ENCODE measurements at regions not wholly inside any gene's neighbourhood (a gene's known extent, or its start where the extent isn't known, plus 50 kb on each side); places are given as distances from the start of the nearest gene placed in this dataset.

DNA sequence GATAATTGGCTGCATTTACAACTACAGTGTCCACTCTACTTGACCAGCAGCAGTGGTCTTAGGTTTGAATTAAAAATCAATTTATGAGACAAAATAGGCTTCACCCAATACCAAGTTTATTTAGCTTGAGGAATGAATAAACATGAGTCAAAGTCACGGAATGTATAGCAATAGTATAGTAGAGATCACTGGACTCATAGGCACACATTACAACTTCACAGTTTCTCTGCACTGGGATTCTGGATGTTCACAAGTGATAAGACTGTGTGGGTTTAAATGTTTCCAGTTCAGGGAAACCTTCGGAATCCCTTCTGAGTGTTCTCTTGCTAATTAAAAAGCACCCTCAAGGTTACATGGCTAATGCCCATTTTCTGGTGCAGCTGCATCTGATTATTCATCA lies 1064.9 kb downstream of the SLITRK5 start:
- ChIA-PET CTCF (no interaction called here), POLR2A (no interaction called here), RAD21 (ENCODE audit: low non-redundant PET in 1 of 2, low total read pairs in 2 of 2, uncharacterized antibody in 2 of 2, unreplicated experiment in 2 of 2) (no interaction called here)
- no TSS peak for BruUV-seq (replicated peaks)
- ATAC-seq (no peak), DNase-seq (ENCODE audit: low read depth, low spot score) (no peak)
- Histone ChIP-seq H2AFZ (ENCODE audit: low read depth, low read length, poor library complexity, severe bottlenecking) (no peak overlapping the region), H3K27me3 (ENCODE audit: insufficient read depth, low read length) (no peaks in the 10 kb centered on the region), H3K4me3 (replicated peaks in 1 of 2; ENCODE audit: low read depth in 1 of 2, low read length in 2 of 2) (no peak overlapping the region), H3K9ac (ENCODE audit: low read length) (no peak overlapping the region), H3K79me2 (ENCODE audit: insufficient read depth, low read length) (no peaks in the 10 kb centered on the region), H3K4me2 (ENCODE audit: low read length) (no peak overlapping the region), H3K9me2 (ENCODE audit: insufficient read depth) (no peaks in the 10 kb centered on the region), H3K4me1 (ENCODE audit: control insufficient read depth in 1 of 2, insufficient read depth in 2 of 2, low read length in 2 of 2) (no peaks in the 10 kb centered on the region; a peak in 1 of 4 replicates), H3K27ac (ENCODE audit: low read depth, low read length) (no peak overlapping the region), H3K9me3 (ENCODE audit: control insufficient read depth in 1 of 2, insufficient read depth in 1 of 2, low read depth in 1 of 2, low read length in 2 of 2) (no peaks in the 10 kb centered on the region; a peak in 1 of 4 replicates), H4K20me1 (ENCODE audit: insufficient read depth) (no peaks in the 10 kb centered on the region), H3K36me3 (ENCODE audit: control insufficient read depth in 1 of 2, insufficient read depth in 2 of 2, low read length in 2 of 2) (no peaks in the 10 kb centered on the region)
- intact Hi-C loops (cut with micrococcal nuclease) = no loop called here
- TF ChIP-seq SP1 (IDR thresholded peaks at IDR 0.05; ENCODE audit: low read depth) (no peak), CBX3 (IDR thresholded peaks at IDR 0.05; ENCODE audit: low read depth) (no peak), CEBPB (IDR thresholded peaks at IDR 0.05; ENCODE audit: low read depth) (no peak), SRF (IDR thresholded peaks at IDR 0.05; ENCODE audit: low read depth) (no peak), ELF1 (IDR thresholded peaks at IDR 0.05; ENCODE audit: borderline replicate concordance, low read depth) (no peak), ZFX (IDR thresholded peaks at IDR 0.05) (no peak), ZNF274 (IDR thresholded peaks at IDR 0.05; ENCODE audit: low read depth, low read length) (no peak), EZH2phosphoT487 (IDR thresholded peaks at IDR 0.05; ENCODE audit: borderline replicate concordance) (no peak), YY1 (IDR thresholded peaks at IDR 0.05; ENCODE audit: extremely low read depth, insufficient replicate concordance, low read depth, low read length) (no peak), FOSL1 (IDR thresholded peaks at IDR 0.05; ENCODE audit: low read depth) (no peak), TCF7L2 (IDR thresholded peaks at IDR 0.05; ENCODE audit: borderline replicate concordance, extremely low read depth, insufficient read depth, insufficient read length) (no peak)
- TF ChIP-seq, protein P1, sequence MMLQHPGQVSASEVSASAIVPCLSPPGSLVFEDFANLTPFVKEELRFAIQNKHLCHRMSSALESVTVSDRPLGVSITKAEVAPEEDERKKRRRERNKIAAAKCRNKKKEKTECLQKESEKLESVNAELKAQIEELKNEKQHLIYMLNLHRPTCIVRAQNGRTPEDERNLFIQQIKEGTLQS (IDR thresholded peaks at IDR 0.05) = no peak
- TF ChIP-seq, protein P2, sequence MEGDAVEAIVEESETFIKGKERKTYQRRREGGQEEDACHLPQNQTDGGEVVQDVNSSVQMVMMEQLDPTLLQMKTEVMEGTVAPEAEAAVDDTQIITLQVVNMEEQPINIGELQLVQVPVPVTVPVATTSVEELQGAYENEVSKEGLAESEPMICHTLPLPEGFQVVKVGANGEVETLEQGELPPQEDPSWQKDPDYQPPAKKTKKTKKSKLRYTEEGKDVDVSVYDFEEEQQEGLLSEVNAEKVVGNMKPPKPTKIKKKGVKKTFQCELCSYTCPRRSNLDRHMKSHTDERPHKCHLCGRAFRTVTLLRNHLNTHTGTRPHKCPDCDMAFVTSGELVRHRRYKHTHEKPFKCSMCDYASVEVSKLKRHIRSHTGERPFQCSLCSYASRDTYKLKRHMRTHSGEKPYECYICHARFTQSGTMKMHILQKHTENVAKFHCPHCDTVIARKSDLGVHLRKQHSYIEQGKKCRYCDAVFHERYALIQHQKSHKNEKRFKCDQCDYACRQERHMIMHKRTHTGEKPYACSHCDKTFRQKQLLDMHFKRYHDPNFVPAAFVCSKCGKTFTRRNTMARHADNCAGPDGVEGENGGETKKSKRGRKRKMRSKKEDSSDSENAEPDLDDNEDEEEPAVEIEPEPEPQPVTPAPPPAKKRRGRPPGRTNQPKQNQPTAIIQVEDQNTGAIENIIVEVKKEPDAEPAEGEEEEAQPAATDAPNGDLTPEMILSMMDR (IDR thresholded peaks at IDR 0.05 in 2 of 3, conservative IDR thresholded peaks at IDR 0.05 in 1 of 3; ENCODE audit: borderline replicate concordance in 1 of 3, insufficient read depth in 1 of 3, low read depth in 2 of 3, low read length in 2 of 3) = no peak
- TF ChIP-seq, protein P3, sequence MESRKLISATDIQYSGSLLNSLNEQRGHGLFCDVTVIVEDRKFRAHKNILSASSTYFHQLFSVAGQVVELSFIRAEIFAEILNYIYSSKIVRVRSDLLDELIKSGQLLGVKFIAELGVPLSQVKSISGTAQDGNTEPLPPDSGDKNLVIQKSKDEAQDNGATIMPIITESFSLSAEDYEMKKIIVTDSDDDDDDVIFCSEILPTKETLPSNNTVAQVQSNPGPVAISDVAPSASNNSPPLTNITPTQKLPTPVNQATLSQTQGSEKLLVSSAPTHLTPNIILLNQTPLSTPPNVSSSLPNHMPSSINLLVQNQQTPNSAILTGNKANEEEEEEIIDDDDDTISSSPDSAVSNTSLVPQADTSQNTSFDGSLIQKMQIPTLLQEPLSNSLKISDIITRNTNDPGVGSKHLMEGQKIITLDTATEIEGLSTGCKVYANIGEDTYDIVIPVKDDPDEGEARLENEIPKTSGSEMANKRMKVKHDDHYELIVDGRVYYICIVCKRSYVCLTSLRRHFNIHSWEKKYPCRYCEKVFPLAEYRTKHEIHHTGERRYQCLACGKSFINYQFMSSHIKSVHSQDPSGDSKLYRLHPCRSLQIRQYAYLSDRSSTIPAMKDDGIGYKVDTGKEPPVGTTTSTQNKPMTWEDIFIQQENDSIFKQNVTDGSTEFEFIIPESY (IDR thresholded peaks at IDR 0.05; ENCODE audit: extremely low read depth, insufficient replicate concordance, low read length) = no peak
- TF ChIP-seq, protein P4, sequence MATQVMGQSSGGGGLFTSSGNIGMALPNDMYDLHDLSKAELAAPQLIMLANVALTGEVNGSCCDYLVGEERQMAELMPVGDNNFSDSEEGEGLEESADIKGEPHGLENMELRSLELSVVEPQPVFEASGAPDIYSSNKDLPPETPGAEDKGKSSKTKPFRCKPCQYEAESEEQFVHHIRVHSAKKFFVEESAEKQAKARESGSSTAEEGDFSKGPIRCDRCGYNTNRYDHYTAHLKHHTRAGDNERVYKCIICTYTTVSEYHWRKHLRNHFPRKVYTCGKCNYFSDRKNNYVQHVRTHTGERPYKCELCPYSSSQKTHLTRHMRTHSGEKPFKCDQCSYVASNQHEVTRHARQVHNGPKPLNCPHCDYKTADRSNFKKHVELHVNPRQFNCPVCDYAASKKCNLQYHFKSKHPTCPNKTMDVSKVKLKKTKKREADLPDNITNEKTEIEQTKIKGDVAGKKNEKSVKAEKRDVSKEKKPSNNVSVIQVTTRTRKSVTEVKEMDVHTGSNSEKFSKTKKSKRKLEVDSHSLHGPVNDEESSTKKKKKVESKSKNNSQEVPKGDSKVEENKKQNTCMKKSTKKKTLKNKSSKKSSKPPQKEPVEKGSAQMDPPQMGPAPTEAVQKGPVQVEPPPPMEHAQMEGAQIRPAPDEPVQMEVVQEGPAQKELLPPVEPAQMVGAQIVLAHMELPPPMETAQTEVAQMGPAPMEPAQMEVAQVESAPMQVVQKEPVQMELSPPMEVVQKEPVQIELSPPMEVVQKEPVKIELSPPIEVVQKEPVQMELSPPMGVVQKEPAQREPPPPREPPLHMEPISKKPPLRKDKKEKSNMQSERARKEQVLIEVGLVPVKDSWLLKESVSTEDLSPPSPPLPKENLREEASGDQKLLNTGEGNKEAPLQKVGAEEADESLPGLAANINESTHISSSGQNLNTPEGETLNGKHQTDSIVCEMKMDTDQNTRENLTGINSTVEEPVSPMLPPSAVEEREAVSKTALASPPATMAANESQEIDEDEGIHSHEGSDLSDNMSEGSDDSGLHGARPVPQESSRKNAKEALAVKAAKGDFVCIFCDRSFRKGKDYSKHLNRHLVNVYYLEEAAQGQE (IDR thresholded peaks at IDR 0.05; ENCODE audit: low read depth) = no peak

Data from HCT116 (cell line).